Ovary (tissue), 3 donors: ENCODE measurements at regions not wholly inside any gene's neighbourhood (a gene's known extent, or its start where the extent isn't known, plus 50 kb on each side); places are given as distances from the start of the nearest gene placed in this dataset.

Source experiments
- CTCF ChIP-seq, 3 donors: fragments of 450-650 bp in 2 of 3; fragments of 200-600 bp in 1 of 3; IDR thresholded peaks; one replicate each; pipeline versions ENCODE4 v1.5.1 to v1.8.0; 2016 to 2022; ENCODE audit warnings: antibody characterized with exemption in 3 of 3, mild to moderate bottlenecking in 1 of 3
- EP300 ChIP-seq: sonication (generic); formaldehyde crosslinking; IDR thresholded peaks from one replicate; pipeline ENCODE4 v1.6.1; 2017; ENCODE audit warnings: antibody characterized with exemption
- POLR2A ChIP-seq: fragments of 450-650 bp; IDR thresholded peaks from one replicate; pipeline ENCODE4 v1.6.1; 2017; ENCODE audit warnings: antibody characterized with exemption, mild to moderate bottlenecking, moderate library complexity
- donor health status: DM: no; HTN: no; CAD: no.

- TF ChIP-seq POLR2A, result no peak
- TF ChIP-seq CTCF (IDR thresholded peaks at IDR 0.05), result no peak
- no peak for TF ChIP-seq EP300
These were observed 421.5 kb upstream of the PTGER4 start for GRCh38 chr5:40258222-40258621.
